Type B pancreatic cell (in vitro differentiated cells): ENCODE measurements at regions not wholly inside any gene's neighbourhood (a gene's known extent, or its start where the extent isn't known, plus 50 kb on each side); places are given as distances from the start of the nearest gene placed in this dataset.

Source experiments
- DNase-seq: peaks from one replicate; pipeline ENCODE4 v3.0.0; 2021; ENCODE audit warnings: mixed read lengths; ENCODE audit not compliant: unreplicated experiment; ENCODE audit errors: extremely low spot score
- H3K27ac Mint-ChIP-seq: 2 replicates; pipeline ENCODE4 v1.8.0; 2021; ENCODE audit warnings: mild to moderate bottlenecking, mixed read lengths
- H3K27me3 Mint-ChIP-seq: 2 replicates; pipeline ENCODE4 v1.8.0; 2021; ENCODE audit warnings: mixed read lengths
- H3K36me3 Mint-ChIP-seq: 2 replicates; pipeline ENCODE4 v1.8.0; 2021; ENCODE audit warnings: mixed read lengths
- H3K4me1 Mint-ChIP-seq: one replicate; pipeline ENCODE4 v1.8.0; 2021; ENCODE audit warnings: mixed read lengths; ENCODE audit not compliant: unreplicated experiment
- H3K4me3 Mint-ChIP-seq: 2 replicates; pipeline ENCODE4 v1.8.0; 2021; ENCODE audit warnings: mild to moderate bottlenecking, mixed read lengths
- H3K9me3 Mint-ChIP-seq: 2 replicates; pipeline ENCODE4 v1.8.0; 2021; ENCODE audit warnings: mixed read lengths
- TF ChIP-seq, protein P1 (sequence below): fragments of 200-600 bp; sonication (generic); conservative IDR thresholded peaks from 2 replicates; pipeline ENCODE4 v1.5.0; 2021; ENCODE audit warnings: antibody characterized with exemption, mild to moderate bottlenecking

DNA sequence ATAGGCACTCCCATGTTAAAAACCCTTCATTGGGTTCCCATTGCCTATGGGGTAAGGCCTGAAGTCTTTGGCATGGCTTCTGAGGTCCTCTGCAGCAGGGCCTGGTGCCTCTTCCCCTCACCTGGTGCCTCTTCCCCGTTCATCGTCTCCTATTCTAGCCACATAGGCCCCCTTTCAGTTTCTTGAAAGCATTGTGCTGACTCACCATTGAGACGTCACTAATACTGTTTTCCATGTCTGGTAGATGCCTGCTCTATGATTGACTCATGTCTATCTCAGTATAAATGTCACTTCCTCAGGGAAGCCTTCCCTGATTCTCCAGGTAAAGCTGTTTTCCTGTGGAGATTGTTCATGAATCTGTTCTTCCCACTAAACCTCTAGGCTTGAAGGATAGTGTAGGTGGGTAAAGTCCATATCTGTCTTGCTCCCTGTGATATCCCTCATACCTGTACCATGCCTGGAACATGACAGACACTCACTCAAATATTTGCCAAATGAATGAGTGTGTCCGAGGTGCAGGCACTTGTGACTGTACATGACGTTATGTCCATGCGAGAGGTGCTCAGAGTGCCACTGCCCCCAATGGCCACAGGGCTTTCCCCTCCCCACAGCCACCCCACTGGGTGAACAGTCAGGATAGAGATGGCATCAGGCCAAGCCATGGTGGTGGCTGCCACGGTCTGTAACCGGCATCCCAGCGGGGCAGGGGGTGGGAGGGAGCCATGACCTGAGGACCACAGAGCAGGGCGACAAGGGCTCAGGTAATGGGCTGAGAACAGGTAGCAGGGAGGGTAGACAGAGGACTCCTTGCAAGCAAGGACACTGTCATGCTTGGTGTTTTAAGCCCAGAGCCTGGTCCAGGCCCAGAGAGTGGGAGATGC lies 85.2 kb upstream of the FAM20A start:
- no peaks in the 10 kb centered on the region for H3K4me1 Mint-ChIP-seq
- H3K36me3 Mint-ChIP-seq, result no peaks in the 10 kb centered on the region
- peaks cover 3% of the 10 kb centered on the region for H3K9me3 Mint-ChIP-seq
- H3K27me3 Mint-ChIP-seq, result no peaks in the 10 kb centered on the region
- H3K27ac Mint-ChIP-seq, result no peak overlapping the region
- H3K4me3 Mint-ChIP-seq, result no peak overlapping the region
- TF ChIP-seq, protein P1, sequence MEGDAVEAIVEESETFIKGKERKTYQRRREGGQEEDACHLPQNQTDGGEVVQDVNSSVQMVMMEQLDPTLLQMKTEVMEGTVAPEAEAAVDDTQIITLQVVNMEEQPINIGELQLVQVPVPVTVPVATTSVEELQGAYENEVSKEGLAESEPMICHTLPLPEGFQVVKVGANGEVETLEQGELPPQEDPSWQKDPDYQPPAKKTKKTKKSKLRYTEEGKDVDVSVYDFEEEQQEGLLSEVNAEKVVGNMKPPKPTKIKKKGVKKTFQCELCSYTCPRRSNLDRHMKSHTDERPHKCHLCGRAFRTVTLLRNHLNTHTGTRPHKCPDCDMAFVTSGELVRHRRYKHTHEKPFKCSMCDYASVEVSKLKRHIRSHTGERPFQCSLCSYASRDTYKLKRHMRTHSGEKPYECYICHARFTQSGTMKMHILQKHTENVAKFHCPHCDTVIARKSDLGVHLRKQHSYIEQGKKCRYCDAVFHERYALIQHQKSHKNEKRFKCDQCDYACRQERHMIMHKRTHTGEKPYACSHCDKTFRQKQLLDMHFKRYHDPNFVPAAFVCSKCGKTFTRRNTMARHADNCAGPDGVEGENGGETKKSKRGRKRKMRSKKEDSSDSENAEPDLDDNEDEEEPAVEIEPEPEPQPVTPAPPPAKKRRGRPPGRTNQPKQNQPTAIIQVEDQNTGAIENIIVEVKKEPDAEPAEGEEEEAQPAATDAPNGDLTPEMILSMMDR, result no peak
- no peak for DNase-seq

- Mint-ChIP-seq H3K36me3 (no peaks in the 10 kb centered on the region), H3K27me3 (no peaks in the 10 kb centered on the region), H3K4me3 (no peak overlapping the region), H3K9me3 (peaks cover 3% of the 10 kb centered on the region), H3K27ac (no peak overlapping the region), H3K4me1 (no peaks in the 10 kb centered on the region)
- DNase-seq, result no peak
- TF ChIP-seq, protein P1, result no peak
These were observed 83.8 kb upstream of the FAM20A start for GRCh38 chr17:68684949-68685357.

DNA sequence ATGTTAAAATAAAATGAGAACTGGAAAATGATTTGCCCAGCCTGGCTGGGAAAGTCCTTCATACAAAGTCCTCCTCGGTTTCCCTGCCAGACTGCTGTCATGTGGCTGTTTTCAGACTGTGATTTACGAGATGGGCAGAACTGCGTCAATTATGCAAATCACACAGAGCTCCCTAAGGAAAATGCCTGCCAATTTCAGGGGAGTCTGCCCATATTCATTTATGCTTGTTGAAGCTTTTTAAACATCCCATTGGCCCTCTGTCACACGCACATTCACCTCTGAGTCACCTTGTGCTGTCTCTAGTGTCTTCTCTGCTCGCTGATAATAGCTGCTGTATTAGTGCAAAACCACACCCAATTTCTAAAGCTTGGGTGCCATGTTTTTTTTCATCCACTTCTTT lies 81.7 kb upstream of the FAM20A start:
- Mint-ChIP-seq H3K27me3 (no peaks in the 10 kb centered on the region), H3K27ac (no peak overlapping the region), H3K4me1 (no peaks in the 10 kb centered on the region), H3K4me3 (no peak overlapping the region), H3K36me3 (no peaks in the 10 kb centered on the region), H3K9me3 (peaks cover 7% of the 10 kb centered on the region)
- TF ChIP-seq, protein P1, result no peak
- DNase-seq, result no peak

GRCh38 chr17:68679882-68680281 lies 78.7 kb upstream of the FAM20A start:
- no peaks in the 10 kb centered on the region for H3K36me3 Mint-ChIP-seq
- H3K27me3 Mint-ChIP-seq, result no peaks in the 10 kb centered on the region
- H3K9me3 Mint-ChIP-seq, result peaks cover 7% of the 10 kb centered on the region
- no peak for DNase-seq
- peaks cover 14% of the 10 kb centered on the region for H3K4me1 Mint-ChIP-seq
- H3K27ac Mint-ChIP-seq, result no peak overlapping the region
- TF ChIP-seq, protein P1, result no peak
- no peak overlapping the region for H3K4me3 Mint-ChIP-seq

DNA sequence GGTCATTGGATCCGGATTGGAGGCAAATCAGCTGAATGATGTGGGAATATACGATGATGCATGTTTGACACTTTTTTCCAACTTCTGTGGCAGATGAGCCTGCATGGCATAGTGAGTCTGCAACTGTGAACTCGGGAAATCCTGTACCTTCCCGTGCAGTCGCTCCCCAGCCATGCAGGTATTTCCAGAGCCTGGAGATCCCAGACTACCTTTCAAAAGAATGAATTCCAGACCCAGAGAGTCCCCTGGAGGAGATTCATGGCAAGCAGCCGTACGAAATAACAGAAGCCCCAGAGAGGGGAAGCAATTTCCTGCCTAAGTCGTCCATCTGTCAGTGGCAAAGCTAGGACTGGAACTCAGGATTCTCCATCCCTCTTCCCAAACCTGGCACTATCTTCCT lies 75.7 kb upstream of the FAM20A start:
- no peak for DNase-seq
- Mint-ChIP-seq H3K27me3 (peaks cover 3% of the 10 kb centered on the region), H3K27ac (no peak overlapping the region), H3K4me3 (no peak overlapping the region), H3K36me3 (no peaks in the 10 kb centered on the region), H3K4me1 (peaks cover 14% of the 10 kb centered on the region), H3K9me3 (peaks cover 4% of the 10 kb centered on the region)
- TF ChIP-seq, protein P1, result no peak
